Lower leg skin (tissue), 3 donors: ENCODE measurements at regions not wholly inside any gene's neighbourhood (a gene's known extent, or its start where the extent isn't known, plus 50 kb on each side); places are given as distances from the start of the nearest gene placed in this dataset.

Source experiments
- POLR2A ChIP-seq, 2 donors: fragments of 450-650 bp; IDR thresholded peaks; one replicate each; pipeline ENCODE4 v1.6.1; 2016 to 2017; ENCODE audit warnings: antibody characterized with exemption in 2 of 2, mild to moderate bottlenecking in 1 of 2, moderate library complexity in 1 of 2
- TF ChIP-seq, protein P1 (sequence below), 3 donors: fragments of 450-650 bp; IDR thresholded peaks; one replicate each; pipeline ENCODE4 v1.5.1; 2016; ENCODE audit warnings: antibody characterized with exemption in 3 of 3, mild to moderate bottlenecking in 3 of 3, moderate library complexity in 2 of 3

DNA sequence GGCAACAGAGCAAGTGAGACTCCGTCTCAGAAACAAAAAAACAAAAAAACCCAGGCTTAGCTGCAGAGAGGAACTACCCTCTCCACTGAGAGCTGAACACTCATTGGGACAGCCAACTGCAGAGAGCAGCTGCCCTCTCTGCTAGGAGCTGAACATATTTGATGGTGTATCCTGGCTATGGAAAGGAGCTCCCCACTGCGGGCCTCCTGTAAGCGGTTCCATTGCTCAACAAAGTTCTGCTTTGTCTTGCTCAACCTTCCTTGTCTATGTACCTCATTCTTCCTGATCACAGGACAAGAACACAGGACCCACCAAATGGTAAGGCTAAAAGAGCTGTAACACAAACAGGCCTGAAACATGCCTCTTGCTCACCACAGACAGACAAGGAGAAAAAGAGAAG is 246.3 kb upstream of the LRRTM4 start:
- TF ChIP-seq, protein P1, sequence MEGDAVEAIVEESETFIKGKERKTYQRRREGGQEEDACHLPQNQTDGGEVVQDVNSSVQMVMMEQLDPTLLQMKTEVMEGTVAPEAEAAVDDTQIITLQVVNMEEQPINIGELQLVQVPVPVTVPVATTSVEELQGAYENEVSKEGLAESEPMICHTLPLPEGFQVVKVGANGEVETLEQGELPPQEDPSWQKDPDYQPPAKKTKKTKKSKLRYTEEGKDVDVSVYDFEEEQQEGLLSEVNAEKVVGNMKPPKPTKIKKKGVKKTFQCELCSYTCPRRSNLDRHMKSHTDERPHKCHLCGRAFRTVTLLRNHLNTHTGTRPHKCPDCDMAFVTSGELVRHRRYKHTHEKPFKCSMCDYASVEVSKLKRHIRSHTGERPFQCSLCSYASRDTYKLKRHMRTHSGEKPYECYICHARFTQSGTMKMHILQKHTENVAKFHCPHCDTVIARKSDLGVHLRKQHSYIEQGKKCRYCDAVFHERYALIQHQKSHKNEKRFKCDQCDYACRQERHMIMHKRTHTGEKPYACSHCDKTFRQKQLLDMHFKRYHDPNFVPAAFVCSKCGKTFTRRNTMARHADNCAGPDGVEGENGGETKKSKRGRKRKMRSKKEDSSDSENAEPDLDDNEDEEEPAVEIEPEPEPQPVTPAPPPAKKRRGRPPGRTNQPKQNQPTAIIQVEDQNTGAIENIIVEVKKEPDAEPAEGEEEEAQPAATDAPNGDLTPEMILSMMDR (IDR thresholded peaks at IDR 0.05): no peak
- no peak for TF ChIP-seq POLR2A (IDR thresholded peaks at IDR 0.05)
